A549 (cell line): ENCODE measurements at regions not wholly inside any gene's neighbourhood (a gene's known extent, or its start where the extent isn't known, plus 50 kb on each side); places are given as distances from the start of the nearest gene placed in this dataset.
"Not testable (repeated sequence)": the region's sequence is repeated elsewhere in the genome, so short reads cannot be mapped to it uniquely, and the experiment has no call there.

Experiments
- ATAC-seq, 2 experiments: fragments of 200-7000 bp in 1 of 2; fragments of >200 bp in 1 of 2; cut with Nextera tagmentation in 1 of 2; cut with Tn5 transposase in 1 of 2; 3 replicates each; pipeline versions ENCODE4 v1.8.0 to v1.9.1; 2018 to 2020; ENCODE audit warnings: mild to moderate bottlenecking in 1 of 2, moderate library complexity in 1 of 2
- CTCF ChIA-PET: fragments of 300-600 bp; sonication (Branson Sonifier 250); formaldehyde crosslinking; extraction: SDS; loops from one replicate; lab custom pipeline; 2021; ENCODE audit warnings: antibody characterized with exemption, inconsistent platforms; lab: Yijun Ruan, JAX
- POLR2A ChIA-PET: fragments of 350-600 bp; formaldehyde crosslinking; extraction: SDS; loops from one replicate; lab custom pipeline; 2021; ENCODE audit warnings: antibody characterized with exemption, inconsistent platforms; lab: Yijun Ruan, JAX
- DNase-seq, 2 experiments: peaks; one replicate each; pipeline versions ENCODE4 v3.0.0 to v3.0.0-alpha.2; 2011 to 2016; ENCODE audit warnings: low read depth in 1 of 2, low spot score in 1 of 2
- FAIRE-seq: peaks from 2 replicates; lab custom pipeline; 2011; peaks lifted over from hg19 to GRCh38; lab: Jason Lieb, UNC
- H3K27ac ChIP-seq, 2 experiments: fragments of >200 bp; sonication (Bioruptor Twin); formaldehyde crosslinking; 3 replicates each; pipeline ENCODE4 v1.5.1; 2016 to 2017
- H3K4me1 ChIP-seq: fragments of >200 bp; sonication (Bioruptor Twin); formaldehyde crosslinking; 3 replicates; pipeline ENCODE4 v1.6.1; 2016
- H3K4me2 ChIP-seq: fragments of >200 bp; sonication (Bioruptor Twin); formaldehyde crosslinking; 3 replicates; pipeline ENCODE4 v1.6.1; 2016
- H3K4me3 ChIP-seq: fragments of >200 bp; sonication (Bioruptor Twin); formaldehyde crosslinking; 3 replicates; pipeline ENCODE4 v1.5.1; 2016
- H3K9me3 ChIP-seq: fragments of >200 bp; sonication (Bioruptor Twin); formaldehyde crosslinking; 3 replicates; pipeline ENCODE4 v1.6.1; 2016
- EHMT2 ChIP-seq: fragments of 200-600 bp; sonication (generic); IDR thresholded peaks from 2 replicates; pipeline ENCODE4 v1.6.1; 2016; ENCODE audit warnings: antibody characterized with exemption, low read depth, mild to moderate bottlenecking, moderate library complexity
- EP300 ChIP-seq, 2 experiments: fragments of >200 bp; sonication (Bioruptor Twin); formaldehyde crosslinking; IDR thresholded peaks; 2 replicates in 1 of 2; 3 replicates in 1 of 2; pipeline ENCODE4 v1.6.1; 2016 to 2017
- FOSB ChIP-seq: fragments of 250-450 bp; sonication (Bioruptor Pico); IDR thresholded peaks from 2 replicates; pipeline ENCODE4 v1.5.0; 2020; ENCODE audit warnings: mild to moderate bottlenecking, moderate library complexity
- HDAC2 ChIP-seq: fragments of 200-600 bp; sonication (generic); IDR thresholded peaks from 2 replicates; pipeline ENCODE4 v1.6.1; 2016
- HOXB13 ChIP-seq: fragments of 250-450 bp; sonication (Bioruptor Pico); IDR thresholded peaks from 2 replicates; pipeline ENCODE4 v1.5.0; 2020; ENCODE audit warnings: low read depth, mild to moderate bottlenecking, moderate library complexity
- KDM1A ChIP-seq: fragments of 200-600 bp; sonication (generic); IDR thresholded peaks from 2 replicates; pipeline ENCODE4 v1.6.1; 2016; ENCODE audit warnings: low read depth, mild to moderate bottlenecking
- MYC ChIP-seq: IDR thresholded peaks from 2 replicates; pipeline ENCODE4 v1.6.1; 2012; ENCODE audit warnings: mild to moderate bottlenecking, inconsistent platforms, low read length, improper control_type of control experiment, borderline replicate concordance
- POLR2A ChIP-seq: IDR thresholded peaks from 2 replicates; pipeline ENCODE4 v1.6.1; 2012; ENCODE audit warnings: mild to moderate bottlenecking, low read length
- RAD21 ChIP-seq, 2 experiments: fragments of >200 bp in 1 of 2; sonication (Bioruptor Twin) in 1 of 2; formaldehyde crosslinking in 1 of 2; IDR thresholded peaks in 1 of 2; conservative IDR thresholded peaks in 1 of 2; 2 replicates in 1 of 2; 3 replicates in 1 of 2; pipeline ENCODE4 v1.6.1; 2012 to 2018; ENCODE audit warnings: inconsistent platforms in 1 of 2
- RNF2 ChIP-seq: fragments of 200-600 bp; sonication (generic); IDR thresholded peaks from 2 replicates; pipeline ENCODE4 v1.6.1; 2016; ENCODE audit warnings: low read depth, mild to moderate bottlenecking, antibody characterized with exemption, moderate library complexity, borderline replicate concordance
- TFCP2L1 ChIP-seq: fragments of 250-450 bp; sonication (Bioruptor Pico); IDR thresholded peaks from 2 replicates; pipeline ENCODE4 v1.5.0; 2021; ENCODE audit warnings: mild to moderate bottlenecking
- ZC3H11A ChIP-seq: fragments of 450-650 bp; IDR thresholded peaks from 2 replicates; pipeline ENCODE4 v1.6.1; 2014; ENCODE audit warnings: antibody characterized with exemption, mild to moderate bottlenecking
- WGBS: methylation state at CpG from one replicate; pipeline ENCODE4 v1.1.6; 2017; ENCODE audit errors: missing lambda C conversion rate; 5-methylcytosine and 5-hydroxymethylcytosine counted together
- TF ChIP-seq, protein P1 (sequence below): IDR thresholded peaks from 2 replicates; pipeline ENCODE4 v1.6.1; 2012; ENCODE audit warnings: low read depth, borderline replicate concordance
- TF ChIP-seq, protein P2 (sequence below): fragments of 450-650 bp; IDR thresholded peaks from 2 replicates; pipeline ENCODE4 v1.6.1; 2014; ENCODE audit warnings: antibody characterized with exemption

DNA sequence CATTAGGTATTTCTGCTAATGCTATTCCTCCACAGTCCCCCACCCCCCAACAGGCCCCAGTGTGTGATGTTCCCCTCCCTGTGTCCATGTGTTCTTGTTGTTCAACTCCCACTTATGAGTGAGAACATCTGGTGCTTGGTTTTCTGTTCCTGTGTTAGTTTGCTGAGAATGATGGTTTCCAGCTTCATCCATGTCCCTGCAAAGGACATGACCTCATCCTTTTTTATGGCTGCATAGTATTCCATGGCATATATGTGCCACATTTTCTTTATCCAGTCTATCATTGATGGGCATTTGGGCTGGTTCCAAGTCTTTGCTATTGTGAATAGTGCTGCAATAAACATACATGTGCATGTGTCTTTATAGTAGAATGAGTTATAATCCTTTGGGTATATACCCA is 86.8 kb downstream of the RIN2 start:
- H3K4me2 ChIP-seq, DNase-seq, H3K4me3 ChIP-seq, FAIRE-seq, POLR2A ChIA-PET, H3K27ac ChIP-seq, H3K4me1 ChIP-seq, ATAC-seq: not testable (repeated sequence)
- 0 out of 2 replicates have a peak, but pooled peaks have one; percentile 24 for TF ChIP-seq KDM1A
- CTCF ChIA-PET: interaction anchor here (1.3 to 1.8 kb wide), 2 partner anchors 11 to 17 kb away, joined by 3 to 6 read pairs; no protein-coding TSS in a partner anchor
- H3K9me3 ChIP-seq: peaks cover 13% of the 10 kb centered on the region

DNA sequence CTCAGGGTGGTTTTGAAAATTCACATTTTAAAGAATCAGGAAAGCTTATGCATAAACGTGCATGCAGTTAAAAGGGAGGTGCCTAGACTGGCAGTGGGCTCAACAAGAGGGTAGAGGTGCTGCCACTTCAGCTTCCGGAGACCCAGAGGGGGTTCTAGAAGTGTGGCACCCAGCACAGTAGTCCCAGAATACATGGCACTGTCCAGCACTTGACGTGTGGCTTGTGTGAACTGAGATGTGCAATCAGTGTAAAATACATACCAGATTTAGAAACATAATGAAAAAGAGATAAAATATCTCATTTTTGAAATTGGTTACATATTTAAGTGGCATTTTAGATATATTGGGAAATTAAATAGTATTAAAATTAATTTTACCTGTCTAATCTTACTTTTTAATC is 89.3 kb downstream of the RIN2 start:
- no peak for DNase-seq
- no peak for TF ChIP-seq RAD21 (conservative IDR thresholded peaks at IDR 0.05 in 1 of 2, IDR thresholded peaks at IDR 0.05 in 1 of 2)
- TF ChIP-seq HOXB13 (CRISPR knock-in tag): no peak
- TF ChIP-seq ZC3H11A: no peak
- TF ChIP-seq RNF2: no peak
- no peak for TF ChIP-seq TFCP2L1 (CRISPR knock-in tag)
- TF ChIP-seq MYC: no peak
- no peak for TF ChIP-seq EP300 (IDR thresholded peaks at IDR 0.05)
- no peak for TF ChIP-seq EHMT2
- Histone ChIP-seq H3K4me2 (no peak overlapping the region), H3K4me1 (no peaks in the 10 kb centered on the region; the same call in 2 of the 3 replicates), H3K9me3 (peaks cover 6% of the 10 kb centered on the region), H3K27ac (no peak overlapping the region), H3K4me3 (no peak overlapping the region)
- 67% methylated on average over 3 of the region's 3 CpGs for WGBS
- POLR2A ChIA-PET: no interaction called here
- peak; percentile 28 for FAIRE-seq
- CTCF ChIA-PET: interaction anchor here (2.0 kb wide), 1 partner anchor 19 kb away, joined by 8 read pairs; no protein-coding TSS in a partner anchor
- no peak for ATAC-seq

DNA sequence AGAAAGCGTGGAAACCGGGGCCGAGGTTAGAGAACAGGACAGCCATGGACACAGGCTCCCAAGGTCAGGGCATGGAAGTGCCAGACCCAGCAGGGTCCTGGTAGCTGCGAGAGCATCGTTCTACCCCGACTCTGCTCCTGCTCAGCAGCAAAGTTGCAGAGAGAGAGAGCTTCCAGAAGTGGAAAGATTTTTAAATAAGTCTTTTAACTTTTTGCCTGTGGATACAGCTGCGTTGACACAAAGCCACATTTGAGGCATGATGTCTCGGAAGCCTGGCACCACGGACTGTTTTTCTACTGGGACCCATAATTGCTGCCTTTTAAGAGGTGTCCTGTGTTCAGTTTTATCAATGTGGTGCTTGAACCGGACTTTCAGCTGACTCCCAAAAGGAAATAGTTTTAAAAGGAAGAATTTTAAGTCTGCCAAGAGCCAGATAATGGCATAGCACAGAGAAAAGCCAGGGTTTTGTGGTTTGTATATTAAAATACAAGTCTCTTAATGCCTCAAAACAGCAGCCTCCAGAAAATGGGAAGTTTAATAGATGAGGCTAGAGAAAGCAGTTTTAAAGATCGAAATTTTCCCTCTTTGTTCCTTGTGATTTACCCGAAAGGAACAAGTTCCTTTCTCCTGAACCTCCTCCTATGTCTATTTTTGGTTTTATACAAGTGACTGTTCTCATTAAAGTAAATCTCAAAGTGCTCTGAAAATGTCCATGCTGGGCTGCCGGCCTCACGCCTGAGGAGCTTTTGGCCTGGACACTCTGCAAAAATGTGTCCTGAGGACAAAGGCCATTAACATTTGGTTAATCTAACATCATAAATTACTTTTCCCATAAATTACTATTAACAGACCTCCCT is 91.5 kb downstream of the RIN2 start:
- ChIA-PET CTCF (interaction anchor here (0.9 to 2.2 kb wide), 5 partner anchors 10 to 144 kb away, joined by 3 to 9 read pairs (median 4); no protein-coding TSS in a partner anchor), POLR2A (no interaction called here)
- no peak overlapping the region for H3K4me3 ChIP-seq
- DNase-seq: no peak
- TF ChIP-seq POLR2A (no peak), EHMT2 (no peak)
- H3K4me2 ChIP-seq: no peak overlapping the region
- 89% methylated on average over 14 of the region's 14 CpGs for whole genome bisulfite sequencing
- no peaks in the 10 kb centered on the region; the same call in 2 of the 3 replicates for H3K4me1 ChIP-seq
- no peaks in the 10 kb centered on the region for H3K9me3 ChIP-seq
- no peak for FAIRE-seq
- peak in 1 of 2 experiments; percentile 26; a peak in 1 of 6 replicates for ATAC-seq
- H3K27ac ChIP-seq: peak overlapping the region in 1 of 2 experiments; percentile 48; a peak in 3 of 6 replicates

DNA sequence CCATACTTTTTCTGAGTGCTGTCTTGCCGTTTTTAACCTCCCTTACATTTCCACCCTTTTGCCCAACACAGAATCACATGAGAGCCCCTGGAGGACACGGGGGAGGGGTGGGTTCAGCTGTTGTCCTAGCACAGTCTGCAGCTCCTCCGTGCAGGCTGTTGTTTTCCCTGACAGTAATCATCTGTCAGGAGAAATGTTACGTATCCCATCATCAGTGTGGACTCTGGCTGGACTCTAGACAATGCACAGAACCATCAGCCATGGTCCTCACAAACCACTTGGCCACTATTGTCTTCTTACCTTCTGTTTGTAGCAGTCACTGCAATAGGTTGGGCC is 92.1 kb downstream of the RIN2 start:
- DNase-seq: no peak
- ChIA-PET POLR2A (no interaction called here), CTCF (interaction anchor here (1.6 to 1.9 kb wide), 2 partner anchors 9 to 14 kb away, joined by 3 to 6 read pairs; no protein-coding TSS in a partner anchor)
- H3K4me3 ChIP-seq: no peak overlapping the region
- no peaks in the 10 kb centered on the region for H3K9me3 ChIP-seq
- WGBS: 68% methylated on average over 4 of the region's 4 CpGs
- TF ChIP-seq, protein P1, sequence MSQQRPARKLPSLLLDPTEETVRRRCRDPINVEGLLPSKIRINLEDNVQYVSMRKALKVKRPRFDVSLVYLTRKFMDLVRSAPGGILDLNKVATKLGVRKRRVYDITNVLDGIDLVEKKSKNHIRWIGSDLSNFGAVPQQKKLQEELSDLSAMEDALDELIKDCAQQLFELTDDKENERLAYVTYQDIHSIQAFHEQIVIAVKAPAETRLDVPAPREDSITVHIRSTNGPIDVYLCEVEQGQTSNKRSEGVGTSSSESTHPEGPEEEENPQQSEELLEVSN: no peak
- TF ChIP-seq FOSB: no peak
- TF ChIP-seq, protein P2, sequence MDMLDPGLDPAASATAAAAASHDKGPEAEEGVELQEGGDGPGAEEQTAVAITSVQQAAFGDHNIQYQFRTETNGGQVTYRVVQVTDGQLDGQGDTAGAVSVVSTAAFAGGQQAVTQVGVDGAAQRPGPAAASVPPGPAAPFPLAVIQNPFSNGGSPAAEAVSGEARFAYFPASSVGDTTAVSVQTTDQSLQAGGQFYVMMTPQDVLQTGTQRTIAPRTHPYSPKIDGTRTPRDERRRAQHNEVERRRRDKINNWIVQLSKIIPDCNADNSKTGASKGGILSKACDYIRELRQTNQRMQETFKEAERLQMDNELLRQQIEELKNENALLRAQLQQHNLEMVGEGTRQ: no peak
- TF ChIP-seq TFCP2L1 (CRISPR knock-in tag): no peak
- no peak overlapping the region for H3K4me2 ChIP-seq
- no peaks in the 10 kb centered on the region; the same call in 2 of the 3 replicates for H3K4me1 ChIP-seq
- no peak for FAIRE-seq
- no peak; a peak in 1 of 6 replicates for ATAC-seq
- peak overlapping the region in 1 of 2 experiments; percentile 48; a peak in 3 of 6 replicates for H3K27ac ChIP-seq

DNA sequence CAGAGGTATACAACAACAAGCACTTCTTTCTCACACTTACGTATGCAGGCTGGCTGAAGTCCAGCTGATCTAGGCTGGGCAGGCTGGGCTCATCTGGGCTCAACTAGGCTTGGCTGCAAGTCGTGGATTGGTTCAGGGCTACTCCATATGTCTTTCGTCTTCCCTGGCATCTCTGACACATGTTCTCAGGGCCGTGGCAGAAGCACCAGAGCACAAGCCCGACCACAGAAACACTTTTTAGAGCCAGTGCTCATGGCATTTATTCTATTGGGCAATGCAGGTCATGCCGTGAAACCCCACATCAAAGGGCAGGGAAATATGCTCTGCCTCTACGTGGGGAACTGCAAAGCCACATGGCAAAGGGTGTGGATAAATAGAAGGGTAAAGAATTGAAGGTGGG is 93.8 kb downstream of the RIN2 start:
- Histone ChIP-seq H3K27ac (no peak overlapping the region), H3K4me2 (no peak overlapping the region), H3K4me1 (peaks cover 10% of the 10 kb centered on the region), H3K4me3 (no peak overlapping the region), H3K9me3 (no peaks in the 10 kb centered on the region)
- WGBS: 85% methylated on average over 7 of the region's 7 CpGs
- DNase-seq: no peak
- ChIA-PET POLR2A (no interaction called here), CTCF (interaction anchor here (0.6 to 1.5 kb wide), 3 partner anchors 16 to 126 kb away, joined by 3 to 4 read pairs (median 3); no protein-coding TSS in a partner anchor)
- no peak for FAIRE-seq
- TF ChIP-seq HDAC2: no peak
- ATAC-seq: no peak
